NB4 (cell line): ENCODE measurements at regions not wholly inside any gene's neighbourhood (a gene's known extent, or its start where the extent isn't known, plus 50 kb on each side); places are given as distances from the start of the nearest gene placed in this dataset.

ENCODE experiments used
- DNase-seq: peaks from one replicate; pipeline ENCODE4 v3.0.0; 2010; ENCODE audit warnings: low read depth
- H3K4me3 ChIP-seq: one replicate; pipeline ENCODE4 v1.5.1; 2011; ENCODE audit warnings: mild to moderate bottlenecking, low read depth, low read length, moderate library complexity
- MAX ChIP-seq: IDR thresholded peaks from 2 replicates; pipeline ENCODE4 v1.6.1; 2011; ENCODE audit warnings: low read depth, low read length
- MYC ChIP-seq: IDR thresholded peaks from 2 replicates; pipeline ENCODE4 v1.6.1; 2011; ENCODE audit warnings: low read depth, low read length
- POLR2A ChIP-seq: IDR thresholded peaks from 2 replicates; pipeline ENCODE4 v1.6.1; 2011; ENCODE audit warnings: mild to moderate bottlenecking; ENCODE audit not compliant: insufficient read length; ENCODE audit errors: extremely low read depth
- TF ChIP-seq, protein P1 (sequence below): IDR thresholded peaks from one replicate; pipeline ENCODE4 v1.5.1; 2012; ENCODE audit warnings: low read depth, low read length

- H3K4me3 ChIP-seq: no peak overlapping the region
- TF ChIP-seq, protein P1, sequence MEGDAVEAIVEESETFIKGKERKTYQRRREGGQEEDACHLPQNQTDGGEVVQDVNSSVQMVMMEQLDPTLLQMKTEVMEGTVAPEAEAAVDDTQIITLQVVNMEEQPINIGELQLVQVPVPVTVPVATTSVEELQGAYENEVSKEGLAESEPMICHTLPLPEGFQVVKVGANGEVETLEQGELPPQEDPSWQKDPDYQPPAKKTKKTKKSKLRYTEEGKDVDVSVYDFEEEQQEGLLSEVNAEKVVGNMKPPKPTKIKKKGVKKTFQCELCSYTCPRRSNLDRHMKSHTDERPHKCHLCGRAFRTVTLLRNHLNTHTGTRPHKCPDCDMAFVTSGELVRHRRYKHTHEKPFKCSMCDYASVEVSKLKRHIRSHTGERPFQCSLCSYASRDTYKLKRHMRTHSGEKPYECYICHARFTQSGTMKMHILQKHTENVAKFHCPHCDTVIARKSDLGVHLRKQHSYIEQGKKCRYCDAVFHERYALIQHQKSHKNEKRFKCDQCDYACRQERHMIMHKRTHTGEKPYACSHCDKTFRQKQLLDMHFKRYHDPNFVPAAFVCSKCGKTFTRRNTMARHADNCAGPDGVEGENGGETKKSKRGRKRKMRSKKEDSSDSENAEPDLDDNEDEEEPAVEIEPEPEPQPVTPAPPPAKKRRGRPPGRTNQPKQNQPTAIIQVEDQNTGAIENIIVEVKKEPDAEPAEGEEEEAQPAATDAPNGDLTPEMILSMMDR: no peak
- TF ChIP-seq MYC (no peak), MAX (no peak), POLR2A (no peak)
- no peak for DNase-seq
Measured at GRCh38 chr10:23608926-23609325, 170.1 kb downstream of the OTUD1 start.

- no peak overlapping the region for H3K4me3 ChIP-seq
- TF ChIP-seq MAX: no peak
- TF ChIP-seq POLR2A: no peak
- TF ChIP-seq MYC: no peak
- TF ChIP-seq, protein P1: no peak
- DNase-seq: no peak
Measured at GRCh38 chr10:23610626-23611307, 171.9 kb downstream of the OTUD1 start.

DNA sequence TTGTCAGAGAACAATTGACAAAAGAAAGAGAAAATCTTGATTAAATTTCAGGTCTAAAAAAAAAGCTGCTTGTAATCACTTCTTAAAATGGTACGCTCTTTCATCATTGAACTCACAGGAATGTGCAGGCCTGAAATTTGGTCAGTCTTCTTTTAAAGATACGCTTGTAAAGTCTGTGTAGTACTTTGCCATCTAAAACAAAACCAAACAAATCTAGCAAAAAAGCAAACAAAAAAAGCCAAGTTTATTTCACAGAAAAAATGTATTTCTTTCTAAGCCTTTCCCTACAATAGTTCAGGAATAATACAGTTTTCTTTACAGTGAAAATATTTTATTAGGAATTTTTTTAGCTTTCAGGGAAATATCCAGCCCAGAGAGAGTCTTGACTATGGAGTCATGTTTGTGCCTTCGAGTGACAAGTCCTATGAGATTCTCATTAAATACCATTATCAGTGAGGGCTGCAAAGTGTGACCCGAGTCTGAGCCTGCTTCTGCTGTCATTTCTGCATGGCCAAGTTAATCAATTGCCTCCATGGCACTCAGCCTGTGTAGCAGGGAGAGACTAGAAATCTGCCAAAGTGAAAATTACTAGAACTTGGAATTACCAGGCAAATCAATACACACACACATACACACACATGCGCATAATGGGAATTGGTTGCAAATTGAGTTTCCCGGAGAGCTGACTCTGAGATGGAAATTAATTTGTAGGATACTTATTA lies 172.6 kb downstream of the OTUD1 start:
- no peak for DNase-seq
- no peak overlapping the region for H3K4me3 ChIP-seq
- TF ChIP-seq MAX: no peak
- TF ChIP-seq MYC: no peak
- TF ChIP-seq, protein P1: no peak
- TF ChIP-seq POLR2A: no peak

- DNase-seq: no peak
Measured at GRCh38 chr10:23613900-23614299, 175.0 kb downstream of the OTUD1 start.

DNA sequence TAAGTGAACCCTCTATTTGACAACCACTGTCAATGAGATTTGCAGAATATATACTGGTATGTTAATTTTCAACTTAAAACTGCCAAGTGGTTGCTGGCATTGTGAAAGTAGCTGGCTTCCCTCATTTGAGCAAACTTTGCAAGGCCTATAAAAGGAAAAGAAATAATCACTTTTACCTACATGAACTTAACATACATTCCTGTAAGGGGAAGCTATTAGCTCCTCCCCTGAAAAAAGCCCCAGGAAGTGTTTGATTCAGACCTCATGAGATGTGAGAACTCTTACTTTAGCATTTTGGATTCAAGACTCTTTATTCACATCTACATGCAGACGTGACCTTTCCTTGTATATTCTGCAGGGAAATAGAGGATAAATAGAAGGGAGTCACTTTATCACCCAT lies 175.6 kb downstream of the OTUD1 start:
- no peak for DNase-seq
- TF ChIP-seq, protein P1: no peak
- TF ChIP-seq MYC (no peak), MAX (no peak), POLR2A (no peak)
- H3K4me3 ChIP-seq: no peak overlapping the region

More at GRCh38 chr10:23613900-23614299, 175.0 kb downstream of the OTUD1 start:
- H3K4me3 ChIP-seq: no peak overlapping the region
- TF ChIP-seq MYC: no peak
- no peak for TF ChIP-seq MAX
- TF ChIP-seq POLR2A: no peak
- TF ChIP-seq, protein P1: no peak
